Tibial nerve (tissue), 4 donors: ENCODE measurements at regions not wholly inside any gene's neighbourhood (a gene's known extent, or its start where the extent isn't known, plus 50 kb on each side); places are given as distances from the start of the nearest gene placed in this dataset.
"Not testable (repeated sequence)": the region's sequence is repeated elsewhere in the genome, so short reads cannot be mapped to it uniquely, and the experiment has no call there.

Experiments
- EP300 ChIP-seq, 2 donors: sonication (generic); formaldehyde crosslinking; IDR thresholded peaks; one replicate each; pipeline ENCODE4 v1.6.1; 2017; ENCODE audit warnings: antibody characterized with exemption in 2 of 2, mild to moderate bottlenecking in 1 of 2
- POLR2A ChIP-seq, 2 donors: fragments of 450-650 bp; IDR thresholded peaks; one replicate each; pipeline ENCODE4 v1.6.1; 2017; ENCODE audit warnings: antibody characterized with exemption in 2 of 2, mild to moderate bottlenecking in 2 of 2, moderate library complexity in 2 of 2
- TF ChIP-seq, protein P1 (sequence below), 5 experiments: fragments of 200-600 bp in 3 of 5; fragments of 450-650 bp in 2 of 5; sonication (generic) in 3 of 5; IDR thresholded peaks; one replicate each; pipeline ENCODE4 v1.5.1; 2016 to 2019; ENCODE audit warnings: antibody characterized with exemption in 5 of 5, mild to moderate bottlenecking in 3 of 5, moderate library complexity in 2 of 5

DNA sequence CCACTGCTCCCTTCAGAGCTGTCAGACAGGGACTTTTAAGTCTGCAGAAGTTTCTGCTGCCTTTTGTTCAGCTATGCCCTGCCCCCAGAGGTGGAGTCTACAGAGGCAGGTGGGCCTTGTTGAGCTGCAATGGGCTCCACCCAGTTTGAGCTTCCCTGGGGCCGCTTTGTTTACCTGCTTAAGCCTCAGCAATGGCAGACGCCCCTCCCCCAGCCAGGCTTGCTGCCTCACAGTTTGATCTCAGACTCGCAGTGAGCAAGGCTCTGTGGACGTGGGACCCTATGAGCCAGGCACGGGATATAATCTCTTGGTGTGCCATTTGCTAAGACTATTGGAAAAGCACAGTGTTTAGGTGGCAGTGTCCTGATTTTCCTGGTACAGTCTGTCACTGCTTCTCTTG, 104.2 kb upstream of the PTBP2 start:
- not testable (repeated sequence) for TF ChIP-seq POLR2A, EP300 (IDR thresholded peaks at IDR 0.05)
- TF ChIP-seq, protein P1, sequence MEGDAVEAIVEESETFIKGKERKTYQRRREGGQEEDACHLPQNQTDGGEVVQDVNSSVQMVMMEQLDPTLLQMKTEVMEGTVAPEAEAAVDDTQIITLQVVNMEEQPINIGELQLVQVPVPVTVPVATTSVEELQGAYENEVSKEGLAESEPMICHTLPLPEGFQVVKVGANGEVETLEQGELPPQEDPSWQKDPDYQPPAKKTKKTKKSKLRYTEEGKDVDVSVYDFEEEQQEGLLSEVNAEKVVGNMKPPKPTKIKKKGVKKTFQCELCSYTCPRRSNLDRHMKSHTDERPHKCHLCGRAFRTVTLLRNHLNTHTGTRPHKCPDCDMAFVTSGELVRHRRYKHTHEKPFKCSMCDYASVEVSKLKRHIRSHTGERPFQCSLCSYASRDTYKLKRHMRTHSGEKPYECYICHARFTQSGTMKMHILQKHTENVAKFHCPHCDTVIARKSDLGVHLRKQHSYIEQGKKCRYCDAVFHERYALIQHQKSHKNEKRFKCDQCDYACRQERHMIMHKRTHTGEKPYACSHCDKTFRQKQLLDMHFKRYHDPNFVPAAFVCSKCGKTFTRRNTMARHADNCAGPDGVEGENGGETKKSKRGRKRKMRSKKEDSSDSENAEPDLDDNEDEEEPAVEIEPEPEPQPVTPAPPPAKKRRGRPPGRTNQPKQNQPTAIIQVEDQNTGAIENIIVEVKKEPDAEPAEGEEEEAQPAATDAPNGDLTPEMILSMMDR (IDR thresholded peaks at IDR 0.05): not testable (repeated sequence)
